Progenitor cell of endocrine pancreas (in vitro differentiated cells): ENCODE measurements at regions not wholly inside any gene's neighbourhood (a gene's known extent, or its start where the extent isn't known, plus 50 kb on each side); places are given as distances from the start of the nearest gene placed in this dataset.

Experiments used
- DNase-seq: peaks from one replicate; pipeline ENCODE4 v3.0.0; 2021; ENCODE audit warnings: low spot score; ENCODE audit not compliant: unreplicated experiment
- H3K27ac Mint-ChIP-seq: 2 replicates; pipeline ENCODE4 v1.8.0; 2021; ENCODE audit warnings: mild to moderate bottlenecking, moderate library complexity, mixed read lengths
- H3K27me3 Mint-ChIP-seq: 2 replicates; pipeline ENCODE4 v1.8.0; 2021; ENCODE audit warnings: mixed read lengths
- H3K36me3 Mint-ChIP-seq: 2 replicates; pipeline ENCODE4 v1.8.0; 2022; ENCODE audit warnings: mixed read lengths; ENCODE audit not compliant: insufficient read depth
- H3K4me1 Mint-ChIP-seq: 2 replicates; pipeline ENCODE4 v1.8.0; 2021; ENCODE audit warnings: low read depth, mixed read lengths
- H3K4me3 Mint-ChIP-seq: 2 replicates; pipeline ENCODE4 v1.8.0; 2021; ENCODE audit warnings: low read depth, mild to moderate bottlenecking, moderate library complexity, mixed read lengths
- H3K9me3 Mint-ChIP-seq: 2 replicates; pipeline ENCODE4 v1.8.0; 2021; ENCODE audit warnings: low read depth, mixed read lengths
- TF ChIP-seq, protein P1 (sequence below): fragments of 200-600 bp; sonication (generic); IDR thresholded peaks from one replicate; pipeline ENCODE4 v1.5.0; 2021; ENCODE audit warnings: antibody characterized with exemption, mild to moderate bottlenecking; ENCODE audit not compliant: unreplicated experiment

DNA sequence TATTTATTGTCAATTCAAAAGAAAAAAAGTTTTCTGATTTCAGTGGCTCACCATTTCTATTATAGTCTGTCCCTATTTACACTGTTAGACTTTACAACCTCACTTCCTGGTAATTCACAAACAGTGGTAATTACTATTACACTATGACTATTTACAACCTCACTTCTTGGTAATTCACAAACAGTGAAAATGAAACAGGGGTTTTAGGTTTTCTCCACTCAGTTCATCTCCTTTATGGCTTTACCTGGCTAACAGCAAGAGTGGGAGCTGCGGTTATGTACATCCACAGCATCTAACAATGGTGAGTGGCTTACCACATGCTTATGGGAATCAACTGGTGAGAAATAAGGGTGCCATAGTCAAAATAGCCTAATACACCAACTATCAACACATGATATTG is 166.4 kb downstream of the CASP12 start:
- DNase-seq, result no peak
- no peak overlapping the region for H3K4me3 Mint-ChIP-seq
- no peaks in the 10 kb centered on the region for H3K9me3 Mint-ChIP-seq
- H3K36me3 Mint-ChIP-seq, result no peaks in the 10 kb centered on the region
- peaks cover 5% of the 10 kb centered on the region for H3K4me1 Mint-ChIP-seq
- TF ChIP-seq, protein P1, sequence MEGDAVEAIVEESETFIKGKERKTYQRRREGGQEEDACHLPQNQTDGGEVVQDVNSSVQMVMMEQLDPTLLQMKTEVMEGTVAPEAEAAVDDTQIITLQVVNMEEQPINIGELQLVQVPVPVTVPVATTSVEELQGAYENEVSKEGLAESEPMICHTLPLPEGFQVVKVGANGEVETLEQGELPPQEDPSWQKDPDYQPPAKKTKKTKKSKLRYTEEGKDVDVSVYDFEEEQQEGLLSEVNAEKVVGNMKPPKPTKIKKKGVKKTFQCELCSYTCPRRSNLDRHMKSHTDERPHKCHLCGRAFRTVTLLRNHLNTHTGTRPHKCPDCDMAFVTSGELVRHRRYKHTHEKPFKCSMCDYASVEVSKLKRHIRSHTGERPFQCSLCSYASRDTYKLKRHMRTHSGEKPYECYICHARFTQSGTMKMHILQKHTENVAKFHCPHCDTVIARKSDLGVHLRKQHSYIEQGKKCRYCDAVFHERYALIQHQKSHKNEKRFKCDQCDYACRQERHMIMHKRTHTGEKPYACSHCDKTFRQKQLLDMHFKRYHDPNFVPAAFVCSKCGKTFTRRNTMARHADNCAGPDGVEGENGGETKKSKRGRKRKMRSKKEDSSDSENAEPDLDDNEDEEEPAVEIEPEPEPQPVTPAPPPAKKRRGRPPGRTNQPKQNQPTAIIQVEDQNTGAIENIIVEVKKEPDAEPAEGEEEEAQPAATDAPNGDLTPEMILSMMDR, result no peak
- peaks cover 10% of the 10 kb centered on the region for H3K27me3 Mint-ChIP-seq
- no peak overlapping the region for H3K27ac Mint-ChIP-seq

DNA sequence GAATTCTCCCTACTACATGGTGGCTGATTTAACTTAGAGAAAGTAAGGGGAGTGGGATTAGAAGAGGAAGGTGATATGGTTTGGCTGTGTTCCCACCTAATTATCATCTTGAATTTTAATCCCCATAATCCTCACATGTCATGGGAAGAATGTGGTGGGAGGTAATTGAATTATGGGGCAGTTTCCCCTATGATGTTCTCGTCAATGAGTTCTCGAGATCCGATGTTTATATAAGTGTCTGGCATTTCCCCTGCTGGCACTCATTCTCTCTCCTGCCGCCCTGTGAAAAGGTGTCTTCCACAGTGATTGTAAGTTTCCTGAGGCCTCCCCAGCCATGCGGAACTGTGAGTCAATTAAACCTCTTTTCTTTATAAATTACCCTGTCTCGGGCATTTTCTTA is 169.3 kb downstream of the CASP12 start:
- Mint-ChIP-seq H3K4me1 (peaks cover 11% of the 10 kb centered on the region), H3K27ac (no peak overlapping the region), H3K27me3 (peaks cover 10% of the 10 kb centered on the region), H3K36me3 (no peaks in the 10 kb centered on the region), H3K4me3 (no peak overlapping the region), H3K9me3 (no peaks in the 10 kb centered on the region)
- TF ChIP-seq, protein P1, result no peak
- DNase-seq, result no peak

DNA sequence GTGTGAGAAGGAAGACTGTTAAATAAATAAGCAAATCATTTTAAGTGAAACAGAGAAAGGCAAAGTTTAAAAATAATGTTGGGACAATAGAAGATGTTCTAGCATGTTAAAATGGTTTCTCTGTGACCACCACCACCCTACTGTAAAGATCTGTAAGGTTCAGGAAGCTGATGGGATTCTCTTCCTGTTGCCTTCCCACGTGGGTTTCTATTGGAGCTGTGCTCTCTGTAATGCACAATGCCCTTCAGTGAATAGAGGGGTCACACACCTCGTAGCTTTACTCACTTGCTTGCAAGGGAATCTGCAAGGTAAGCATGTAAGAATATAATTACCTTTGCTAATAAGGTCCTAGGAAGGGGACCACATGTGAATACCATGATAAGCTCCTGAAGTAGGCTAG is 170.5 kb downstream of the CASP12 start:
- peaks cover 2% of the 10 kb centered on the region for H3K36me3 Mint-ChIP-seq
- H3K9me3 Mint-ChIP-seq, result peaks cover 8% of the 10 kb centered on the region
- H3K27me3 Mint-ChIP-seq, result peaks cover 12% of the 10 kb centered on the region
- no peak overlapping the region for H3K27ac Mint-ChIP-seq
- H3K4me3 Mint-ChIP-seq, result no peak overlapping the region
- DNase-seq, result no peak
- H3K4me1 Mint-ChIP-seq, result peaks cover 11% of the 10 kb centered on the region
- TF ChIP-seq, protein P1, result no peak

DNA sequence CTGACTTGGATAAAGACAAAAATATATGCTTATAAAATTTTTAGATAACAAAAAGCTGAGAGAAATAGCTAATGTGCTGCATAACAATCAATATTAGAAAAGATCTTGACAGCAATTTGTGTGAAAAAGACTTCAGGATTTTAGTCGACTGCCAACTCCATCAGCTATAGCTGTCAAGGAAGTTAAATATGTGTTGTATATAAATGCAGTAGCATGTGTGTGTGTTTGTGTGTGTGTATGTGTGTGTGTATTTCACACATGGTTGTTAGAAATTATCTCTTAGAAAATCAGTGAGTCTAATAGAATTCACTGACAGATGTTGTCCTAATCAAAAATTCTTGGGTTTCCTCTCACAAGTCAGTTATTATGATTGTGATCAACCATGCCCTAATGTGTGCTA is 171.2 kb downstream of the CASP12 start:
- DNase-seq, result no peak
- H3K9me3 Mint-ChIP-seq, result peaks cover 10% of the 10 kb centered on the region
- peaks cover 11% of the 10 kb centered on the region for H3K4me1 Mint-ChIP-seq
- peaks cover 12% of the 10 kb centered on the region for H3K27me3 Mint-ChIP-seq
- no peak overlapping the region for H3K4me3 Mint-ChIP-seq
- TF ChIP-seq, protein P1, result no peak
- peaks cover 3% of the 10 kb centered on the region for H3K36me3 Mint-ChIP-seq
- no peak overlapping the region for H3K27ac Mint-ChIP-seq

DNA sequence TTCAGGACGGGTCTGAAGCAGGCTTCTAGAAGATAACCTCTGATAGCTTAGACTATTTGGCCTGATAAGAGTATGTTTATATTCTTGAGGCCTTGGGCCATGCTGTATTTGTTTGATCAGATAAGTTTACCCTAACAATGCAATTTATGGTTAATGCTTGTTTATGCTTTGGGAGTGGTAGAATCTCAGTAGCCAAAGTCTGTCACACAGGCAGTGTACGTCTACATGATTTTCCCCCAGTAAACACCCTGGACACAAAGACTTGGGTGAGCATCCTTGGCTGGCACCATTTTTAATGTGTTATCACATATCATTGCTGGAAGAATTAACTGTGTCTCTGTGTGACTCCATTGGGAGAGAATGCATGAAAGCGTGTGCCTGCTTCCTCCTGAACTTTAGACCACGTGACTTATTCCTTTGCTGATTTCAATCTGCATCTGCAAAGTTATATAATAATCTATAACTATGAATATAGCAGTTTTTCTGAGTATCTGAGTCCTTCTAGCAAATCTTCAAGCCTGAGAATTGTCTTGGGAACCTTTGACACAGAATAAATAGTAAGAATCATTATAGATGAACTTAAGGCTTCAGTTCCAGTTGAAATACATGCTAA is 172.4 kb downstream of the CASP12 start:
- H3K4me1 Mint-ChIP-seq, result peaks cover 11% of the 10 kb centered on the region
- H3K9me3 Mint-ChIP-seq, result peaks cover 13% of the 10 kb centered on the region
- TF ChIP-seq, protein P1, result no peak
- no peak overlapping the region for H3K4me3 Mint-ChIP-seq
- DNase-seq, result no peak
- H3K27ac Mint-ChIP-seq, result no peak overlapping the region
- peaks cover 12% of the 10 kb centered on the region for H3K27me3 Mint-ChIP-seq
- H3K36me3 Mint-ChIP-seq, result peaks cover 3% of the 10 kb centered on the region
